ENCODE measurements at regions not wholly inside any gene's neighbourhood (a gene's known extent, or its start where the extent isn't known, plus 50 kb on each side); places are given as distances from the start of the nearest gene placed in this dataset.

DNA sequence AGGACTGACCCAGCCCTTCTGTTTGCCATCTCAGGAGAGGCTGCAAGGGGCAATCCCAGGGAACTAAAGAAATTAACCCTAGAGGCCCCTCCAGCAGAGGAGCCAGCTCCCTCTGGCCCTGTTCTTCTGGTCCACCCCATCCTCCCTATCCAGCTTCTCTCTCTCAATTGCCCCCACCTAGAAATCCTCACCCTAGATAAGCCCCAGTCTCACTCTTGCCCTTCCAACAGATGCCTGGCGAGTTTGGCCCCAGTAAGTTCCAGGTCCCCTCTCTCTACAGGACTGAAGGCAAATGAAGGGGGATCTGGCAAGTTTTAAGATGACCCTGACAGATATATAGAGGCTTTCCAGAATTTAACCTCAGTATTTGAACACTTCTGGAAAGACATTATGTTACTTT is 134.0 kb downstream of the THBS2 start:
- TF ChIP-seq YY1 (IDR thresholded peaks at IDR 0.05; ENCODE audit: low read depth) (no peak), RAD21 (IDR thresholded peaks at IDR 0.05; ENCODE audit: low read depth) (no peak), TAF1 (IDR thresholded peaks at IDR 0.05; ENCODE audit: low read depth) (no peak)
- TF ChIP-seq, protein P1, sequence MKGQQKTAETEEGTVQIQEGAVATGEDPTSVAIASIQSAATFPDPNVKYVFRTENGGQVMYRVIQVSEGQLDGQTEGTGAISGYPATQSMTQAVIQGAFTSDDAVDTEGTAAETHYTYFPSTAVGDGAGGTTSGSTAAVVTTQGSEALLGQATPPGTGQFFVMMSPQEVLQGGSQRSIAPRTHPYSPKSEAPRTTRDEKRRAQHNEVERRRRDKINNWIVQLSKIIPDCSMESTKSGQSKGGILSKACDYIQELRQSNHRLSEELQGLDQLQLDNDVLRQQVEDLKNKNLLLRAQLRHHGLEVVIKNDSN (IDR thresholded peaks at IDR 0.05): no peak
